H9 (cell line): ENCODE measurements at regions not wholly inside any gene's neighbourhood (a gene's known extent, or its start where the extent isn't known, plus 50 kb on each side); places are given as distances from the start of the nearest gene placed in this dataset.

ENCODE experiments used
- DNase-seq: peaks from one replicate; pipeline ENCODE4 v3.0.0-alpha.2; 2017
- H2AFZ ChIP-seq: one replicate; pipeline ENCODE4 v1.6.1; 2013; ENCODE audit warnings: mild to moderate bottlenecking, low read length, control low read depth, moderate library complexity
- H2AK5ac ChIP-seq: 2 replicates; pipeline ENCODE4 v1.6.1; 2013; ENCODE audit warnings: low read length, control low read depth, mixed read lengths; ENCODE audit not compliant: insufficient read length
- H2BK120ac ChIP-seq: one replicate; pipeline ENCODE4 v1.6.1; 2013; ENCODE audit warnings: low read depth, mild to moderate bottlenecking, low read length, control low read depth, inconsistent platforms; ENCODE audit not compliant: poor library complexity, severe bottlenecking
- H2BK12ac ChIP-seq: 2 replicates; pipeline ENCODE4 v1.6.1; 2013; ENCODE audit warnings: low read length, control low read depth, mixed read lengths, low read depth; ENCODE audit not compliant: insufficient read length
- H2BK15ac ChIP-seq: 2 replicates; pipeline ENCODE4 v1.6.1; 2013; ENCODE audit warnings: low read depth, low read length, control low read depth
- H2BK20ac ChIP-seq: one replicate; pipeline ENCODE4 v1.6.1; 2013; ENCODE audit warnings: low read depth, mild to moderate bottlenecking, low read length, control low read depth, inconsistent platforms; ENCODE audit not compliant: poor library complexity, severe bottlenecking
- H2BK5ac ChIP-seq: 2 replicates; pipeline ENCODE4 v1.6.1; 2013; ENCODE audit warnings: low read length, control low read depth, mixed read lengths; ENCODE audit not compliant: insufficient read length
- H3K14ac ChIP-seq: 2 replicates; pipeline ENCODE4 v1.6.1; 2013; ENCODE audit warnings: low read length, control low read depth; ENCODE audit not compliant: insufficient read depth
- H3K18ac ChIP-seq: 2 replicates; pipeline ENCODE4 v1.6.1; 2013; ENCODE audit warnings: low read depth, mild to moderate bottlenecking, mixed read lengths, low read length, control low read depth; ENCODE audit not compliant: insufficient read length
- H3K23ac ChIP-seq: 2 replicates; pipeline ENCODE4 v1.6.1; 2013; ENCODE audit warnings: low read length, control low read depth, mixed read lengths, low read depth; ENCODE audit not compliant: insufficient read length
- H3K23me2 ChIP-seq: 2 replicates; pipeline ENCODE4 v1.6.1; 2013; ENCODE audit warnings: low read depth, mild to moderate bottlenecking, mixed read lengths, low read length, control low read depth; ENCODE audit not compliant: insufficient read length, poor library complexity, severe bottlenecking
- H3K27ac ChIP-seq: 2 replicates; pipeline ENCODE4 v1.5.1; 2013; ENCODE audit warnings: low read length, control low read depth, mixed read lengths, low read depth; ENCODE audit not compliant: insufficient read length
- H3K27me3 ChIP-seq: 2 replicates; pipeline ENCODE4 v1.6.1; 2013; ENCODE audit warnings: low read length, control low read depth, inconsistent platforms; ENCODE audit not compliant: insufficient read depth
- H3K4ac ChIP-seq: 2 replicates; pipeline ENCODE4 v1.6.1; 2013; ENCODE audit warnings: low read depth, mild to moderate bottlenecking, control low read depth, inconsistent platforms, low read length, moderate library complexity
- H3K4me1 ChIP-seq: 2 replicates; pipeline ENCODE4 v1.6.1; 2013; ENCODE audit warnings: low read length, control low read depth, inconsistent platforms; ENCODE audit not compliant: insufficient read depth
- H3K4me2 ChIP-seq: 2 replicates; pipeline ENCODE4 v1.6.1; 2013; ENCODE audit warnings: low read length, control low read depth, mixed read lengths; ENCODE audit not compliant: insufficient read length, insufficient read depth
- H3K56ac ChIP-seq: 2 replicates; pipeline ENCODE4 v1.6.1; 2013; ENCODE audit warnings: low read depth, mild to moderate bottlenecking, mixed read lengths, low read length, control low read depth; ENCODE audit not compliant: insufficient read length
- H3K79me1 ChIP-seq: 2 replicates; pipeline ENCODE4 v1.6.1; 2013; ENCODE audit warnings: low read depth, mild to moderate bottlenecking, moderate library complexity, low read length, control low read depth, inconsistent platforms; ENCODE audit not compliant: insufficient read depth, poor library complexity, severe bottlenecking
- H3K79me2 ChIP-seq: 2 replicates; pipeline ENCODE4 v1.6.1; 2013; ENCODE audit warnings: low read length, control low read depth, inconsistent platforms; ENCODE audit not compliant: insufficient read depth
- H3K9ac ChIP-seq: 2 replicates; pipeline ENCODE4 v1.6.1; 2013; ENCODE audit warnings: low read length, control low read depth, mixed read lengths; ENCODE audit not compliant: insufficient read length; ENCODE audit errors: extremely low read depth
- H3K9me3 ChIP-seq: one replicate; pipeline ENCODE4 v1.6.1; 2013; ENCODE audit warnings: low read depth, low read length, inconsistent platforms; ENCODE audit not compliant: control insufficient read depth
- H3T11ph ChIP-seq: one replicate; pipeline ENCODE4 v1.6.1; 2013; ENCODE audit warnings: mild to moderate bottlenecking, low read length, control low read depth, inconsistent platforms
- H4K20me1 ChIP-seq: one replicate; pipeline ENCODE4 v1.6.1; 2013; ENCODE audit not compliant: control insufficient read depth, insufficient read length, insufficient read depth
- H4K5ac ChIP-seq: 2 replicates; pipeline ENCODE4 v1.6.1; 2013; ENCODE audit warnings: low read depth, mild to moderate bottlenecking, mixed read lengths, low read length, control low read depth; ENCODE audit not compliant: insufficient read length
- H4K8ac ChIP-seq: replicated peaks from 2 replicates; pipeline ENCODE4 v1.6.1; 2013; ENCODE audit warnings: low read length, control low read depth, mixed read lengths, low read depth; ENCODE audit not compliant: insufficient read length
- H4K91ac ChIP-seq: 2 replicates; pipeline ENCODE4 v1.6.1; 2013; ENCODE audit warnings: low read depth, mild to moderate bottlenecking, moderate library complexity, mixed read lengths, low read length, control low read depth; ENCODE audit not compliant: insufficient read length
- H3K27ac Mint-ChIP-seq, 3 experiments: 2 replicates in 2 of 3; 3 replicates in 1 of 3; pipeline ENCODE4 v1.8.0; 2020 to 2021; ENCODE audit warnings: mixed read lengths in 3 of 3, mild to moderate bottlenecking in 1 of 3, moderate library complexity in 1 of 3
- H3K27me3 Mint-ChIP-seq: 2 replicates; pipeline ENCODE4 v1.8.0; 2021; ENCODE audit warnings: low read depth, mild to moderate bottlenecking, moderate library complexity, mixed read lengths
- H3K36me3 Mint-ChIP-seq, 3 experiments: 2 replicates in 2 of 3; 3 replicates in 1 of 3; pipeline ENCODE4 v1.8.0; 2020 to 2021; ENCODE audit warnings: low read depth in 3 of 3, mixed read lengths in 3 of 3; ENCODE audit not compliant: insufficient read depth in 1 of 3
- H3K4me1 Mint-ChIP-seq, 2 experiments: 2 replicates each; pipeline ENCODE4 v1.8.0; 2020; ENCODE audit warnings: mixed read lengths in 2 of 2
- H3K4me3 Mint-ChIP-seq, 2 experiments: 2 replicates in 1 of 2; 3 replicates in 1 of 2; pipeline ENCODE4 v1.8.0; 2020 to 2021; ENCODE audit warnings: mild to moderate bottlenecking in 2 of 2, mixed read lengths in 2 of 2, moderate library complexity in 1 of 2
- H3K9me3 Mint-ChIP-seq, 2 experiments: 2 replicates in 1 of 2; 3 replicates in 1 of 2; pipeline ENCODE4 v1.8.0; 2020; ENCODE audit warnings: mild to moderate bottlenecking in 2 of 2, mixed read lengths in 2 of 2, moderate library complexity in 1 of 2
- CTCF ChIP-seq: fragments of 200-600 bp; sonication (generic); conservative IDR thresholded peaks from 3 replicates; pipeline ENCODE4 v1.8.0; 2021; ENCODE audit warnings: antibody characterized with exemption, mild to moderate bottlenecking
- WGBS: extraction: QIAGEN DNeasy Blood & Tissue Kit; methylation state at CpG from one replicate; pipeline ENCODE4 v1.1.7; 2013; ENCODE audit warnings: missing lambda C conversion rate, low lambda C conversion rate, mixed read lengths; ENCODE audit not compliant: insufficient read length; ENCODE audit errors: extremely low coverage; 5-methylcytosine and 5-hydroxymethylcytosine counted together

GRCh38 chr7:41899823-41900433 is 197.0 kb upstream of the INHBA start:
- no peak overlapping the region for H3K18ac ChIP-seq
- WGBS: no CpG with 5 or more reads among the region's 4 CpGs
- no peak overlapping the region for H2AK5ac ChIP-seq
- peaks cover 1% of the 10 kb centered on the region; the same call in 1 of the 2 replicates for H3K27me3 Mint-ChIP-seq
- TF ChIP-seq CTCF: no peak
- H2BK120ac ChIP-seq: no peak overlapping the region
- no peak overlapping the region for H2BK5ac ChIP-seq
- no peak overlapping the region for H2BK20ac ChIP-seq
- no peak overlapping the region for H2BK12ac ChIP-seq
- H3K14ac ChIP-seq: no peak overlapping the region
- DNase-seq: no peak
- no peak overlapping the region for H3K4me3 Mint-ChIP-seq
- H3K23me2 ChIP-seq: no peaks in the 10 kb centered on the region
- peaks cover 10 to 13% of the 10 kb centered on the region in 2 experiments for H3K4me1 Mint-ChIP-seq
- no peaks in the 10 kb centered on the region for H4K20me1 ChIP-seq
- no peak overlapping the region for H3T11ph ChIP-seq
- H3K9me3 ChIP-seq: no peaks in the 10 kb centered on the region
- H3K27me3 ChIP-seq: no peaks in the 10 kb centered on the region
- no peak overlapping the region for H2BK15ac ChIP-seq
- no peaks in the 10 kb centered on the region for H3K79me1 ChIP-seq
- H2AFZ ChIP-seq: no peak overlapping the region
- H3K9me3 Mint-ChIP-seq: peaks cover 10 to 15% of the 10 kb centered on the region in 2 experiments
- H3K79me2 ChIP-seq: no peaks in the 10 kb centered on the region
- H3K4me1 ChIP-seq: peaks cover 7% of the 10 kb centered on the region
- no peak overlapping the region for H4K91ac ChIP-seq
- no peak overlapping the region for H3K4ac ChIP-seq
- H4K8ac ChIP-seq: no peak overlapping the region
- H3K56ac ChIP-seq: no peak overlapping the region
- H3K36me3 Mint-ChIP-seq: peaks cover 2 to 8% (median 5%) of the 10 kb centered on the region in 3 experiments; a peak in 3 of 7 replicates
- H3K27ac ChIP-seq: no peak overlapping the region
- H3K4me2 ChIP-seq: no peak overlapping the region
- no peak overlapping the region for H3K27ac Mint-ChIP-seq
- H3K9ac ChIP-seq: no peak overlapping the region
- H3K23ac ChIP-seq: no peak overlapping the region
- H4K5ac ChIP-seq: no peak overlapping the region
